ENCODE measurements at regions not wholly inside any gene's neighbourhood (a gene's known extent, or its start where the extent isn't known, plus 50 kb on each side); places are given as distances from the start of the nearest gene placed in this dataset.

DNA sequence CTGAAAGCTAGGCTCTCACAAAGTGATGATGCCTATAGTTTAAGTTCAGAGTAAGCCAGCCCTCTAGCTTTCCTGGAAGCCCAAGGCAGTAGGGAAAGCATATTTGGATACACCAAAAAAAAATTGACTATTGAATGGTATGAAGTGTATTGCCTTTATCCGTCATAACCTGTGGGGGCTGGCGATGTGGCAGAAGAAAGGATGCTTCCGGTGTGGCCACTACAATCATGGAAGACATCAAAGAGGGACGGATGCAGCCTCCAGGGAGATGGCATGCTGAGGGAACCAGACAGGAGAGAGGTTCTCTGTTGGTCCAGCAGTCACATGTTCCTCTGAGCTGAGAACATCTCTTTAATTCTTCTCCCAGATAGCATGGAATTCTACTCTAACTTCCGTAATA, 170.3 kb downstream of the TMEM18 start:
- no peak for DNase-seq

DNA sequence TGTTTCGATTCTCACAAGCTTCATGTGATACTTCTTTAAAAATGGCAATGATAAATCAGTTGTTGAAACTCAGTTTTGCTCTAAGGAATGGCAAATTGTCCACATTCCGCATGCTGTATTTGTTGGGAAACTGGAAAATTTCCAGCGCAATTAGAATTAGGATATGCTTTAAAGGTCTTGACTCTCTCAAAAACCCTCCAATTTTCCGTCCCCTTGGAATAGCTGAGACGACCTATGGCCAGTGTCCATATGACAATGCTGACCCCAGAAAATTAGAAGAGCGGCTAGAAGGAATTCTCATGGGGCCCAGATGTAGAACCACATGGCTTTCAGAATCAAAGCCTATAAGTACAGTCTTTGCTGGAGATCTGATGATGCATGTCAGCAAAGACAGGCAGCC, 170.8 kb downstream of the TMEM18 start:
- no peak for DNase-seq

DNA sequence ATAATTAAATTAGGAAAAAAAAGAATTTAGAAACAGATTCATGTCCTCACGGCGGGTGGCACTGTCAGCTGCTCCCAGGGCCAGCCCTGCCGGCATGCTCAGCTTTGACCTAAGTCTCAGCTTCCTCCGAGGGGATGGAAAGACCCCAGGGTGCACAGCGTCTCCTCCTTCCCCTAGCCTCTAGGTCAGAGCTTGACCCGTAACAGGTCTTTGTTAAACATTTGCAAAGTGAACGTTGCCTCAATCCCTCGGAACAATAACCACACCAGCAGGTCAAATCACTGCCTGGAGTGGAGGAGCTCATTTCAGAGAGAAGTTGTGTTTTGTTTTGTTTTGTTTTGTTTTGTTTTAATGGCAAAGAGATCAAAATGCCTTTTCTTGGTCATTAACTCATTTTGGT, 171.3 kb downstream of the TMEM18 start:
- DNase-seq, result no peak

DNA sequence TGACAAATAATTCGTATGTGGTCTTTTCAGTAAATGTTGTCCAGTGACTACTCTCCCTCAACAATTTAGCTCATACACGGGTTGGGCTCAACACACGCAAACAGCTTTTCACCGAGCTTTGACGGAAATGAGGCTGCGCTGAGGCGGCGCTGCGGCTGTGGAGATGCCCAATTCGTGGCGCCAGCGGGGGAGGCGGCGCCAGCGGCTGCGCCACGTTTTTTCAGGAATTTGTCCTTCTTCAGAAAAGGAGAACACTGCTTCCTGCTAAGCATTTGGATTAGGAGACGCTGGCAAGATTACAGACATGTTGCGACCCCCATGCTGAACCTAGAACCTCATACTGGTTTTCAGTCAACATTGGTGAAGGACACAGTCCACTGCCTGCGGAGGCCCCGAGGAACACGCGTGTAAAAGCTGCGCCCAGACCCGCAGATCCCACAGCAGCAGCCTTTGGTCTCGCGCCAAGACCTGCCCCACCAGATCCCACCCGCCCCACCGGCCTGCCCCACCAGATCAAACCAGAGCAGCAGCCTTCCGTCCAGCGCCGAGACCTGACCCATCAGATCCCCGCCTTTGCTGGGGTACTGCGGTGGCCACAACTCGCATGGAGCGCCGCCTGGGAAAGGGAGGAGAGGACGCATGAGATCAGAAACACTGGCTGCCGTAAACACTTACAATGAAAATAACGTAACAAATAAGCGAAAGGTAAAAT, 173.8 kb downstream of the TMEM18 start:
- DNase-seq, result no peak

DNA sequence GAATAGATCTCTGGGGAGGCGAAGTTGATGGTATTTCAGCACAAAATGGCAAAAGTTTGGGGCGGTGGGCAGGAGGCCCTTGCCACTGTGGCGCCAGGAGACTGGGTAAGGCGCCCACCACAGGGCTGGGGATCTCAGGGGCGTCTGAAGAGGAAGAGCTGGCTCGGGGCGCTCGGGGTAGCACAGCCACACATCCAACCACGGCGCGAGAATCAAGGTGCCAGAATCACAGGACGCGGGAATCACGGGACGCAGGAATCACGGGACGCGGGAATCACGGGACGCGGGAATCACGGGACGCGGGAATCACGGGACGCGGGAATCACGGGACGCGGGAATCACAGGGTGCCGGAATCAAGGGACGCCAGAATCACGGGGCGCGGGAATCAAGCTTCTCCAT, 174.4 kb downstream of the TMEM18 start:
- DNase-seq, result no peak

DNA sequence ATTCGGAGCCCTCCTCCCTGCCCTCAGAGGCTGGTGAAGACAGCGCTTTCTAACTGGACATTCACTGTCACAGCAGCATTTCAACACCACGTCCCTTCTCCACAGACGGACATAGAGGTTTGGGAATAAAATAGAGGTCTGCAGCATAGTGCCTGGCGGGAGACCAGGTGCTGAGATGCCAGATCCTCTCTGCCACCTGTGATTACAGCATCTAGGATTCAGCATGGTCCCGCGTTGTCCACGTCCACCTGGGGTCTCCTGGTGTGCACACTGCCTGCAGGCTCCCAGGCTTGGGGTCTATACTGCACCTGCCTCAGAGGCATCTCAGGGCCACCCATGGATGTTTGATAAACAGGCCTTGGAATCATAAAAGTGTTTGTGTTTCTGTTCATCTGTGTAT, 175.5 kb downstream of the TMEM18 start:
- DNase-seq, result no peak

DNA sequence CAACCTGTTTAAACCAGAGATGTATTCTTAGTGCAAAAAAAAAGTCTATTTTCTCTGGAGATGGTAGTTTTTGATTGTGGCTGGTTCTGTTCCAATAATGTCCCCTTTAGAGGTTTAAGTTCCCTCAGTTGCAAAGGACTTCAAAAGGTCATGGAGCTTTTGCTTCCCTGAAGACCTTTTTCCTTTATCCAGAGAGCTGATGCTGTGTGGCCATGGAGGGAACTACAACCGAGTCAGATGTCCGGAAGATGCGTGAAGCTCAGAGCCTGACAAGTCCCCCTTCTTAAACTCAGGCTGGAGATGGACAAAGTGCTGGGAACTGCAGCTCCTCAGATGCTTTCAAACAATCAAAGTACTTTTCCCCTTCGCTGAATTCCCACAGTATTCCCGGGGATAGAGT, 176.1 kb downstream of the TMEM18 start:
- no peak for DNase-seq

DNA sequence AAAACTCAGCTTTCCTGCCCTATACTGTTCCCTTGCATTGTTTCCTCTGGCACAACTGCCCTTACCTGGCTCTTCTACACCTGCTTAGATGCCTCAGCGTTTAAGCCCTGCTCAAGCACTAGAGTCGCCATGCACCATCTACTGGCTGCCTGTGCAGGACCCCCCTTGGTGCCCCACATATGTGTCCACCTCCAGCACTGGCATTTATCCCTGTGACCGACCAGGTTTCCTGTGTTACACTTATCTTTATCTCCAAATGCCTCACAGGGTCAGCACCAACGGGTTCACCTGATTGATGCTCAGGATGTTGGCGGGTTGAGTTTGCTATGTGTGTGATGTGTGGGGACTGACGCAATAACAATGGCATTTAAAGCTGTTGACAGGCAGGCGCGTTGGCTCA, 177.5 kb downstream of the TMEM18 start:
- DNase-seq, result no peak

DNA sequence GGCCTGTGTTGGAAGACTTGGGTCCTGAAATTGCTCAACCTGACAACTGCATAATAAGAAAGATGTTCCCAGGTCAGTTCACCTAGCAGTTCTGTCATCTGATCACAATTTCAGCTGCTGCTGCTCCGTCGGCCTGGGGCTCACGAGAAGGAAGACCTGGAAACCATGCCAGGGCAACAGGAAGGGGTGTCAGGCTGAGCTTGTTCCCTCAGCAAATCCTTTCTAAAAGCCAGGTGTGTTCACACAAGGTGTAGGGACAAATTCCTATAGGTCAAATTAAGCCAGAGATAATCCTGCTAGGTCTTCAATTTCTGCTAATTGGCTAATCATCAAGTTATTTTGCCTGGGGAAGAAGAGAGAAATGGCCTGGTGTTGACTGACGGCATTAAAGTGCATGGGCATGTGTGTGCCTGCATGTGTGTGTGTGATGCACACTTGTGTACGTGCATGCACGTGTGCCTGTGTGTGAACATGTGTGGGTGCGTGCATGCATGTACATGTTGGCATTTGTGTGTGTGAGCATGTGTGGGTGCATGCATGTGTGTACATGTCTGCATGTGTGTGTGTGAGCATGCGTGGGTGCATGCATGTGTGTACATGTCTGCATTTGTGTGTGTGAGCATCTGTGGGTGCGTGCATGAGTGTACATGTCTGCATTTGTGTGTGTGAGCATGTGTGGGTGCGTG, 178.6 kb downstream of the TMEM18 start:
- DNase-seq, result no peak

DNA sequence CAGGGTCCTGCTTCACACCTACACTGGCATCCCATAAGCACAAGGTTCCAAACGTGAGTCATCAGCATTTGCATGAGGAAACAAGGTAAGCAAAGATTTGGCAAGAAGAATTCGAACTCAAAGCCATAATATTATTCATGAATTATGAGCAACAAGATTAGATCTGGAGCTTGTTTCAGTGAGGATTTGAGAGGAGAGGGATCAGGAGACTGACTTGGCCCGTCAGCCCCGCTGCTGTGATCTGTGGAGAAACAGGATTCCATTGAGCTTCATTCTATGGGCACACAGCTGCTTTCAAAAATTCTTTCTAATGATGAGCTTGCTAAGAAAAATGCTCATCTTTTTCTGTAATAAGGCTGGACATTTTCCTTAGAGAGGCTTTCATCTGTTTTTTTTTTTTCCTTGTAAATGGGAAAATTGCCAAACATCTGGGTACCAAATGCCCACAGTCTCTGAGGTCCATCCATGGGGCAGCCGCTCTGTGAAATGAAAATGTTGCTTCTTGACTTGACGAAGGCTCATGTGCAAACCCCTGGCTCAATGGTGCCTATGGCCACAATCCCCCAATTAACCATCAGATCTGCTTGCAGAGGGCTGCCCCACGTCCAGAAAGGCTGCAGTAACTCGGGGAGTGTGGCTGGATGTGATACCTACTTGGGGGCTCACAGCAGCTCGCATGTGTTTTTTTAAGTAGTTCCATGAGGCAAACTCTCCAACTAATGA, 179.3 kb downstream of the TMEM18 start:
- no peak for DNase-seq

DNA sequence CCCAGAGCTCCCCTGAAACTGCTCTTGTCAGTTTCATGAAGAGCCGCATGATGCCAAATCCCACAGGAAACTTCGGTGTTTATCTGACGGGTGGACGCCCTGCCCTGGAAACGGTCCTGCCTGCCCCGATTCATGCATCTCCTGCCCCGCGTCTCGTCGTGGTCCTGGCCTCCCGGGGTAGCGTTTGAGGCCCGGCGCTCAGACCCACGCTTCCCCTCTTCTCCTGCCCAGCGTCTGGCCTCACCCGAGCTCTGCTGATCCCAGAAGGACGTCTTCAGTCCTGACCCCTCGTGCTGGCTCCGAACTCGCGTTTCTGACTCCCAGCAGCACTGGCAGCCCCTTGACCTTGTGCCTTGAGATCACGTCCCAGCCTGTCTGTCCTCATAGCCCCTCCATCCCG, 180.5 kb downstream of the TMEM18 start:
- no peak for DNase-seq

DNA sequence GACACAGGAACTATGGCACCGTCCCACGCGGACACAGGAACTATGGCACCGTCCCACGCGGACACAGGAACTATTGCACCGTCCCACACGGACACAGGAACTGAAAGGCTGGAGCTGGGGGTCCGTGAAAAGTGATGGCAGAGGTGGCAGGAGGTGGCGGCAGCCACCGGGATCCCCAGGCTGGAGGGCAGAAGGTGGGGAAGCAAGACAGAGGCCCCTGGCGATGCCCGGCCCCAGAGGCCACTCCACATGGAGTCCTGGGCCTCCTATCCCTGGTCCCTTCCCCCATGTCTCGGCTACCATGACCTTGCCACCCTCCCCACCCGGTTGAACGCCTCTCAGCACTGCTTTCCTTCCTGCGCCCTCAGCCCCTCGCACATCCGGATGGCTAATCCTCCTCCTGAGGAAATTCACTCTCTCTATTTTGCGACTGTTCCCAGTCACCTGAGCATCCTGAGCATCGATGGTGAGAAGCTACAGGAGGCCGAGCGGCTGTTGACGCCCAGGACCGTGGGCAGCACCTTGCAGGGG, 181.4 kb downstream of the TMEM18 start:
- no peak for DNase-seq

DNA sequence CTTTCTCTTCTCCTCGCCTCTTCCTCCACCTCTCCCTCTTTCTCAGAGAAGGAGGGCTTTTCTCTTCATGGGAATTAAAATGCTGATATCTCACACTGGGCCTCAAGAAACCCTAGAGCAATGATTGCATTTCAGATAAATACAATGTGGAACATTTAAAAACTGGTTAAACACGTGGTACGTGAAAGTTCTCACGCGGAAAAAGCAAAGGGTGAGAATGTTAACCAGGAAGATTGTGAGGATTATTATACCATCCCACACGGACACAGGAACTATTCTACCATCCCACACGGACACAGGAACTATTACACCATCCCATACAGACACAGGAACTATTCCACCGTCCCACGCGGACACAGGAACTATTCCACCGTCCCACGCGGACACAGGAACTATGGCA, 182.4 kb downstream of the TMEM18 start:
- no peak for DNase-seq

DNA sequence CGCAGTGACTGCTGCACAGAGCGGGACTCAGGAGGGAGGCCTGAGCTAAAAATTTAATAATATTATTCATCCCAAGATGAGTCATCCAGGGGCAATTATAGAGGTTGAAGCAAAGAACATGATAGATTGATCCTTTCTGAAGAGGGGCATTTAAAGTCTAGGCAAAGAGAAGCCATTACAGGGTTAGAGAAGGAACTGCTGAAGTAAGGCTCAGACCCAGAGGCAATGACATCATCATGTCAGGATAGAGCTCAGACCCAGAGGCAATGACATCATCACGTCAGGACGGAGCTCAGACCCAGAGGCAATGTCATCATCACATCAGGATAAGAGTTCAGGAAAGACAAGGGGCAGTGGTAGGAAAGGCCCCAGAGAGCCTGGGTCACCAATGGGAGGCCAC, 184.0 kb downstream of the TMEM18 start:
- no peak for DNase-seq

DNA sequence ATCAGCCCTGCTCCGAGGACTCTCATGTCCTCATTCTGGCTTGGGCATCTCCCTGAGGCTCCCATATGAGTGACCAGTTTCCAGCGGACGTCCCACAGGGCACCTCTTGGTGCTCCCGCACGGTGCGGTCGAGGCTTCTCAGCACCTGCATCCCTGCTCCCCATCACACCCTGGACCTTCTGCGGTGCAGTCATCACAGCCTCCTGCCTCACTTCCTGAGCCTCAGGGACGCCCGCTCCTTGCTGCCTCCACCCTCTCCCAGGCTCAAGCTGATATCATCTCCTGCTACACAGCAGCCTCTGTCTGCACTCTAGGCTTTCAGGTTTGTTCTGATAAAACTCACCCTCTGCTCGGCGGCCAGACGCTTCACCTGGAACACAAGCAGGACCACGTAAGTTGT, 185.0 kb downstream of the TMEM18 start:
- DNase-seq, result no peak

DNA sequence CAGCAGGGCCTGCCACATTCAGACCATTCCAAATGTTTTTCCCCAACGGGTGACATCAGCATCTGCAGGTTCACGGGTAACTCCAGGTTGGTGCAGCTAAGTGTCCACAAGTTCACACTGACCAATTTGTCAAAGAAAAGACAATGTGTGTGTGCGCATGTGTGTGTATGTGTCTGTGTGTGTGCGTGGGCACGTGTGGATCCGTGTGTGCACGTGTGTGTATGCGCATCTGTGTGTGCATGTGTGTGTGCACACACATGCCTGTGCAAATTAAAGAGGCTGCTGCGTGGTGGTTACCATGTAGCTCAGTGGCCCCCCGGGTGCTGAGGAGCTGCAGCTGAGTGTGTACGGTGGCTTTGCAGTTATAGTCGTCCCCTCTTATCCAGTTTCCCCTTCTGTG, 187.4 kb downstream of the TMEM18 start:
- DNase-seq, result no peak

DNA sequence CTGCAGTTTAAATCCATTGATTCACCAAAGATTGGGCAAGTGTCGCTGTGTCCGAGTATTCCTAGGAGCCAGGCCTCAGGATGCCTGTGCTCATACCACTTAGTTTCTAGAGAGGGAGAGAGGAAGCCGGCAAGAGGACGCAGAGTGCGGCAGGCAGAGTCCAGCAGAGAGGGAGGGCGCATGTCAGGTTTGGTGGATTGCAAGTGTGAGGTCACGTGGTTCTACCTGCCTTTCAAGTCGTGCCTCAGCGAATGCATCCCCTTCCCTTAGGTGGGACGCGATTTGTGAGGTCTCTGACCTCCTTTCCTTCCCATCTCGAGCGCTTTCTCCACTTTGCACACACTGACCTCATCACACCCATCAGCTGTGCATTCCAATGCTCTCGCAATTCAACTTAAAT, 188.1 kb downstream of the TMEM18 start:
- no peak for DNase-seq

DNA sequence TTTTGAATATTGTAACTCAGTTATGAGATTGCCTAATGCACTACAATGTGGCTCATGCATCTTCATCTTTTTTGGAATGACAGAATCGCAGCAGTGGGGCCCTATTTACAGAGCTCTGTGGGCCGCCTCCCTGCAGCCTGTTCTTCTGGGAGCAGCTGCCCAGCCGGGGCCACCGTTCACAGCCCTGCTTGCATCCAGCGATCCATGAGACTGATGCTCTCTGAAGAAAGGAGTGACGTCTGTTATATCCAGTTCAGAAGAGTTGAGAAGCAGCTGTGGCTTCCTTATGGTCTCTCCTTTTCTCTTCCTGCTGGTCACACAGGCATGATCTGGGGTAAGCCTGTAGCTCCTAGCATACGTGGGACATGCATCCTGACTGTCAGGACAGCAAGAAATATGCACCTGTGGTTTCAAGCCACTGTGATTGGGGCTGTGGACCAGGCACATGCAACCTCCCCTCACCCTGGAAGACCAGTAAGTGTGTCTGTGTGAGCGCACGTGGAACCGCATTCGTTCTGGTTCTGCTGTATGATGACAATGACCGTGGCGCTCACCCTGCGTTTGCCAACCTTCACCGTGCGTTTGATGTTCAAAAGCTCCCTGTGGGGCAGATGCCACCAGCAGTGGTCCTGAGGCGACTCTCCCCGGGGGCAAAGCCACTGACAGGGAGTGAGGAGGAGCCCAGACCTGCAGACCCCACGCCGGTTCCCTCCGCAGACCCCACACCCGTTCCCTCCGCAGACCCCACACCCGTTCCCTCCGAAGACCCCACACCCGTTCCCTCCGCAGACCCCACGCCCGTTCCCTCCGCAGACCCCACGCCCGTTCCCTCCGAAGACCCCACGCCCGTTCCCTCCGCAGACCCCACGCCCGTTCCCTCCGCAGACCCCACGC, 189.8 kb downstream of the TMEM18 start:
- DNase-seq, result no peak

DNA sequence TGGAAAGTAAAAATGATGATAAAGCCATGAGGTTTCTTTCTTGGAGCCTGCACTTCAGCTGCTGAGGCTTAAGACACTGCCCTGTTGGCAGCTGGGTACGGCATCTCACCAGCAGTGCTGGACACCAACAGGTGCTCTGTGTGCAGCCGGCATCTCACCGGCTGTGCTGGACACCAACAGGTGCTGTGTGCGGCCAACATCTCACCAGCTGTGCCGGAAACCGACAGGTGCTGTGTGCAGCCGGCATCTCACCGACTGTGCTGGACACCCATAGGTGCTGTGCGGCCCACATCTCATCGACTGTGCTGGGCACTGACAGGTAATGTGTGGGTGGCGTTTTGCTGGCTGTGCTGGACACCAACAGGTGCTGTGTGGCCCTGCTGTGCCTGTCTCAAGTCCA, 190.8 kb downstream of the TMEM18 start:
- DNase-seq, result no peak

DNA sequence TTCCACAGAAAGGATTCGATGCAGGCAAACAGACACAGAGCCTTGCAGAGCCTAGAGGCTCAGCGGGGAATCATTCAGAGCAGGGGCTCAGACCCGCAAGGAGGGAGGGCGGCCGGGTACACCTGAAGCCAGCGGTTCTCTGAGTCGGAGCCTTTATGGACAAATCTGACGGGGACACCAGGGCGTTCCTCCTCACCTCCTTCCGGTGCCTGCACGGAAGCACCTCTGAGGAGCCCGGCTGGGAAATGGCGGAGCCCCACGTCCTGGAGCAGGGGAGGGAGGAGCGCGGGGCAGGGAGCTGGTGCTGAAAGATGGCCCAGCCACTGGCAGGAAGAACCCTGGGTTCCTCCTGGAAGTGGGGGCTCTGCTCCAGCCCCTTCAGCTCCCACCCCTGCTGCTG, 193.5 kb upstream of the ALKAL2 start:
- no peak for DNase-seq

DNA sequence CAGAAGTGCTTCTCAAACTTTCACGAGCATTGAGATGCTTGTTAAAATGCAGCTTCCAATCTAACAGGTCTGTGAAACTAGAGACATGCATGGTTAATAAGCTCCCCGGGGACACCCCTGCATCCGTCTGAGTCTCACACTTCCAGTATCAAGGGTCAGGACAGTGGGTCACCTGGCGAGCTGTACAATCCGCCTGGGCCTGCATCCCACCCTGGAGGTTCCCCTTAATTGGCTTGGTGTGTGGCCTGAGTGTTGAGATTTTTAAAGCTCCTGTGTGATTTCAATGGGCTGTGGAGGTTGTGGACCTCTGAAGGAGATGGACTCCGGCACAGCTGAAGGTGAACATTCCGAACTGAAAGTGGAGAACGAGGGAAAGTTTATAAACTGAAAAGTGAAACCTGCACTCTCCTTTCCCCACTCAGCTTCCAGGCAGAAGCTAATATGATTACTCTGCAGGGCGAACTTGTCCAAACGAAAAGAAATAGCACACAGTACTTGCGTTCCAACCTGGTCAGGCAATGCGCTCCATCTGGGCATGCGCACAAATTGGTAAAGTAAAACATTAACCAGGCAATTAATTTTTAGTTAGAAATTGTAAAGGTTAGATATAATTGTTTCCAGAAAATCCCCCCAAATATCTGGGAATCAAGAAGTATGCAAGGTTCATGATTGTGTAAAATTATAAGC, 191.7 kb upstream of the ALKAL2 start:
- DNase-seq, result no peak

DNA sequence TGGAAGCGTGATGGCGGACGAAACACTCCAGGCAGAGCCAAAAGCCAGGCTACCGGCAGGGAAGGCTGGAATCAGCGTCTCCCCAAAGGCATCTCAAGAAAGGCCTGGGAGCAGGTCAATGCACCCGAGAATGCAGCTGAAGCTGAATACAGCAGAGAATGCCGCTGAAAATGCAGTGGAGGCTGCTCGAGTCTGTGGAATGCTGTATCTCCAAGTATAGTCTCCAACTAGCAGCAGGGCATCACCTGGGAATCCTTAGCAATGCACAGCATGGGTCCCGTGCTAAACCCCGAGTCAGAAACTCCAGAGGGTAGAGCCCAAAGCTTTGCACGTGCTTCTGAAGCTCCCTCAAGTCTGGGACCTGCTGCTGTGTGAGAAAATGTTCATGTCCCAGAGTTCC, 191.1 kb upstream of the ALKAL2 start:
- no peak for DNase-seq
